PC-3 (cell line): ENCODE measurements at regions not wholly inside any gene's neighbourhood (a gene's known extent, or its start where the extent isn't known, plus 50 kb on each side); places are given as distances from the start of the nearest gene placed in this dataset.

Source experiments
- ATAC-seq: fragments of 200-7000 bp; cut with Tn5 transposase; 2 replicates; pipeline ENCODE4 v1.9.1; 2020; ENCODE audit warnings: mild to moderate bottlenecking, moderate library complexity
- BruUV-seq: library from RNA; stranded (reverse); fragments of 400-500 nt; replicated peaks from 2 replicates; lab custom pipeline; 2021; lab: Mats Ljungman, UMichigan
- CTCF ChIA-PET: fragments of 300-600 bp; sonication (Branson Sonifier 250); formaldehyde crosslinking; loops from one replicate; lab custom pipeline; 2022; ENCODE audit warnings: antibody characterized with exemption; lab: Charles Lee
- POLR2A ChIA-PET: fragments of 300-600 bp; sonication (Branson Sonifier 250); formaldehyde crosslinking; loops from one replicate; lab custom pipeline; 2022; ENCODE audit warnings: antibody characterized with exemption; ENCODE audit not compliant: unreplicated experiment; lab: Charles Lee
- DNase-seq: peaks from one replicate; pipeline ENCODE4 v3.0.0-alpha.2; 2015
- H2AFZ ChIP-seq: fragments of 300-600 bp; sonication (generic); 2 replicates; pipeline ENCODE4 v1.6.0; 2016; ENCODE audit warnings: antibody characterized with exemption, low read length
- H3F3A ChIP-seq: fragments of 300-600 bp; sonication (generic); one replicate; pipeline ENCODE4 v1.6.0; 2017; ENCODE audit warnings: antibody characterized with exemption, low read length, control low read depth, mild to moderate bottlenecking; ENCODE audit not compliant: unreplicated experiment
- H3K27ac ChIP-seq: fragments of 300-600 bp; sonication (generic); 2 replicates; pipeline ENCODE4 v1.5.1; 2016; ENCODE audit warnings: mild to moderate bottlenecking, low read length
- H3K27me3 ChIP-seq: fragments of 300-600 bp; sonication (generic); 2 replicates; pipeline ENCODE4 v1.6.1; 2016; ENCODE audit warnings: low read length, mixed read lengths
- H3K36me3 ChIP-seq: fragments of 300-600 bp; sonication (generic); 2 replicates; pipeline ENCODE4 v1.6.1; 2016; ENCODE audit warnings: low read depth, mixed run types, low read length, mixed read lengths
- H3K4me1 ChIP-seq: fragments of 300-600 bp; sonication (generic); 2 replicates; pipeline ENCODE4 v1.5.1; 2016; ENCODE audit warnings: low read length; ENCODE audit not compliant: insufficient read depth
- H3K4me2 ChIP-seq: fragments of 300-600 bp; sonication (generic); 2 replicates; pipeline ENCODE4 v1.6.0; 2016; ENCODE audit warnings: low read length
- H3K4me3 ChIP-seq: fragments of 300-600 bp; sonication (generic); 2 replicates; pipeline ENCODE4 v1.5.1; 2016; ENCODE audit warnings: mild to moderate bottlenecking, low read length, mixed read lengths
- H3K79me2 ChIP-seq: fragments of 300-600 bp; sonication (generic); 2 replicates; pipeline ENCODE4 v1.6.1; 2017; ENCODE audit warnings: low read length, mixed read lengths
- H3K9ac ChIP-seq: fragments of 300-600 bp; sonication (generic); 2 replicates; pipeline ENCODE4 v1.6.0; 2016; ENCODE audit warnings: mild to moderate bottlenecking, low read length
- H3K9me2 ChIP-seq: fragments of 300-600 bp; sonication (generic); replicated peaks from 2 replicates; pipeline ENCODE4 v1.6.1; 2016; ENCODE audit warnings: mixed run types, low read length, mixed read lengths
- H3K9me3 ChIP-seq: fragments of 300-600 bp; sonication (generic); 2 replicates; pipeline ENCODE4 v1.6.1; 2016; ENCODE audit warnings: low read length, mixed read lengths
- H4K20me1 ChIP-seq: fragments of 300-600 bp; sonication (generic); 2 replicates; pipeline ENCODE4 v1.6.1; 2016; ENCODE audit warnings: low read length, mixed read lengths
- EZH2 ChIP-seq: fragments of 300-600 bp; sonication (generic); IDR thresholded peaks from one replicate; pipeline ENCODE4 v1.6.1; 2017; ENCODE audit warnings: antibody characterized with exemption, mild to moderate bottlenecking, low read length; ENCODE audit not compliant: unreplicated experiment
- EZH2phosphoT487 ChIP-seq: fragments of 300-600 bp; sonication (generic); IDR thresholded peaks from 2 replicates; pipeline ENCODE4 v1.6.1; 2018; ENCODE audit warnings: mild to moderate bottlenecking, antibody characterized with exemption, low read length, borderline replicate concordance
- intact Hi-C: fragments of 100-400 bp; cut with micrococcal nuclease; formaldehyde crosslinking; loops from 2 replicates; pipeline ENCODE4 v1.9.0; 2023
- TF ChIP-seq, protein P1 (sequence below): fragments of 300-600 bp; sonication (generic); conservative IDR thresholded peaks from 2 replicates; pipeline ENCODE4 v1.5.1; 2017; ENCODE audit warnings: antibody characterized with exemption, low read depth, mild to moderate bottlenecking, low read length

DNA sequence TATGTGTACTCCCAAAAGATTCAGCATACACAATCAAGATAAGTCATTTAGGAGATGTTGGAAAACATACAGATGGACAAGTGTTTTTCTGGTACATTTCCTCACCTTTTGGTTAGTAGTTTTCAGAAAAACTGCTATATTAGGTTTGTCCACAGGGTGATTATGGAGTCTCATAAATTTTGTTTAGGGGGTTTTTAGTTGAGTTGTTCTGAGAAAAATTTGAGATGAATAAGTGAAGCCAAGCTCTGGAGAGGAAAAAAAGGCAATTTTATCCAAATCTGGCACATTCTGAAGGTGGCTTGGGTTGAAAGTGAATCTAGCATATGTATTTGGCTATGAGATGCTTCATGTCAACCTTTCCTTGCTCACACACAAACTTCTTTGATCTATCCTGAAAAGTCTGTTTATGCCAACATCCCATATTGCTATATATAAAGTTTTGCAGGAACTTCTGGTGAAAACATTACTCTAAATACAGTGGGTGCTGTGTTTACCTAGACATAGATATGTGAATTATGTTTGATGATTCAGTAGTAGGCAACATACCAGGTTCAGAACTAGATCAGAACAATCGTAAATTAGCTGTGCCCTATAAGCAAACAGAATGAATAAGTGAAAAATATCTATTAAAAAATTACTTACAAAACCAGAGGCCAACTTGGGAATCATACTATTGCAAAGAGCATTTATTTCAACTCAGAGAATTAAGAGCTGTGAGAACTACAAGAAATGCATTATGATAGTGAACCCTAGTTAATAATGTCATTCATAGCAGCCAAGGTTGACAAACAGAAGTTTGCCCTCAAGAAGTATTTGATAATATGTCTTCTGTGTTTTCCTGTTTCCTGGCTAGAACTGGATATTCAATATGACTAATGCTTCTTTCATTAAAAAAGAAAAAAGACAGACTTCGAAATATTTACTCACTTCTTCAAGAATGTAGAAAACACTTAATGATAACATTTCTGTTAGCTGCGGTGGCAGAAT, 552.0 kb downstream of the IRS1 start:
- POLR2A ChIA-PET, result no interaction called here

DNA sequence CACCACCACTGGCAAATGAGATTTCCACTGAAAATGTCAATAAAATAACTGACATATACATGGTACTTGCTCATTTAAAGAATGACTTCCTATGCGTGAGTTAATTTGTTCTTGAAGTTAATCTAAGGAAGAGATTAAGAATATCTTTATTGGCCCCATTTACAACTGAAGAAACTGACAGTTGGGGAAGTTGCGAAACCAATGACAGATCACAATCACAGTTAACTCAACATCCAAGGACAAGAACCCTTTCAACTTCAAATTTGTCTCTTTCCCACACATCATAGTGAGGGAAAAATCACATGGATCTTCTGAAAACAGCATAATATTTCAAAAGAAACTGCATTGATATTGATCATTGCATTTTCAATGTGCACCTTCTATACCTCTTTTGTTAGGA, 565.4 kb downstream of the IRS1 start:
- no peak overlapping the region for H3K4me2 ChIP-seq
- H3K27ac ChIP-seq, result no peak overlapping the region
- H3K79me2 ChIP-seq, result no peaks in the 10 kb centered on the region
- no peak overlapping the region for H3K9ac ChIP-seq
- no peaks in the 10 kb centered on the region for H3K9me2 ChIP-seq
- no peaks in the 10 kb centered on the region for H3F3A ChIP-seq
- no peaks in the 10 kb centered on the region for H3K9me3 ChIP-seq
- ChIA-PET POLR2A (no interaction called here), CTCF (no interaction called here)
- no peak overlapping the region for H2AFZ ChIP-seq
- TF ChIP-seq EZH2phosphoT487 (no peak), EZH2 (no peak)
- TF ChIP-seq, protein P1, sequence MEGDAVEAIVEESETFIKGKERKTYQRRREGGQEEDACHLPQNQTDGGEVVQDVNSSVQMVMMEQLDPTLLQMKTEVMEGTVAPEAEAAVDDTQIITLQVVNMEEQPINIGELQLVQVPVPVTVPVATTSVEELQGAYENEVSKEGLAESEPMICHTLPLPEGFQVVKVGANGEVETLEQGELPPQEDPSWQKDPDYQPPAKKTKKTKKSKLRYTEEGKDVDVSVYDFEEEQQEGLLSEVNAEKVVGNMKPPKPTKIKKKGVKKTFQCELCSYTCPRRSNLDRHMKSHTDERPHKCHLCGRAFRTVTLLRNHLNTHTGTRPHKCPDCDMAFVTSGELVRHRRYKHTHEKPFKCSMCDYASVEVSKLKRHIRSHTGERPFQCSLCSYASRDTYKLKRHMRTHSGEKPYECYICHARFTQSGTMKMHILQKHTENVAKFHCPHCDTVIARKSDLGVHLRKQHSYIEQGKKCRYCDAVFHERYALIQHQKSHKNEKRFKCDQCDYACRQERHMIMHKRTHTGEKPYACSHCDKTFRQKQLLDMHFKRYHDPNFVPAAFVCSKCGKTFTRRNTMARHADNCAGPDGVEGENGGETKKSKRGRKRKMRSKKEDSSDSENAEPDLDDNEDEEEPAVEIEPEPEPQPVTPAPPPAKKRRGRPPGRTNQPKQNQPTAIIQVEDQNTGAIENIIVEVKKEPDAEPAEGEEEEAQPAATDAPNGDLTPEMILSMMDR, result no peak
- no peaks in the 10 kb centered on the region for H3K27me3 ChIP-seq
- ATAC-seq (no peak), DNase-seq (no peak)
- no peaks in the 10 kb centered on the region for H3K36me3 ChIP-seq
- no peaks in the 10 kb centered on the region for H4K20me1 ChIP-seq
- no peaks in the 10 kb centered on the region for H3K4me1 ChIP-seq
- intact Hi-C loops, result no loop called here
- no TSS peak for BruUV-seq
- H3K4me3 ChIP-seq, result no peak overlapping the region

More for the DNA sequence above, 552.0 kb downstream of the IRS1 start:
- no TSS peak for BruUV-seq
- intact Hi-C loops, result loop anchor here (1.0 to 10.0 kb wide), 6 partner anchors 63 to 545 kb away; no protein-coding TSS in a partner anchor
- Histone ChIP-seq H3K27ac (peak overlapping the region; percentile 78), H3K27me3 (no peaks in the 10 kb centered on the region), H3K4me1 (peaks cover 27% of the 10 kb centered on the region), H3K9ac (peak overlapping the region; percentile 20; the same call in 1 of the 2 replicates), H3K79me2 (no peaks in the 10 kb centered on the region), H3K9me3 (peaks cover 4% of the 10 kb centered on the region; the same call in 1 of the 2 replicates), H3K36me3 (no peaks in the 10 kb centered on the region), H3K9me2 (no peaks in the 10 kb centered on the region), H2AFZ (no peak overlapping the region), H3K4me3 (peak overlapping the region; percentile 33; the same call in 1 of the 2 replicates), H4K20me1 (no peaks in the 10 kb centered on the region), H3K4me2 (peak overlapping the region; percentile 64), H3F3A (peaks cover 8% of the 10 kb centered on the region)
- no peak for TF ChIP-seq EZH2
- no peak for TF ChIP-seq EZH2phosphoT487
- TF ChIP-seq, protein P1, result peak; percentile 29; the same call in 1 of the 2 replicates
- CTCF ChIA-PET, result no interaction called here
- DNase-seq, result peak; percentile 76
- peak; percentile 92 for ATAC-seq

DNA sequence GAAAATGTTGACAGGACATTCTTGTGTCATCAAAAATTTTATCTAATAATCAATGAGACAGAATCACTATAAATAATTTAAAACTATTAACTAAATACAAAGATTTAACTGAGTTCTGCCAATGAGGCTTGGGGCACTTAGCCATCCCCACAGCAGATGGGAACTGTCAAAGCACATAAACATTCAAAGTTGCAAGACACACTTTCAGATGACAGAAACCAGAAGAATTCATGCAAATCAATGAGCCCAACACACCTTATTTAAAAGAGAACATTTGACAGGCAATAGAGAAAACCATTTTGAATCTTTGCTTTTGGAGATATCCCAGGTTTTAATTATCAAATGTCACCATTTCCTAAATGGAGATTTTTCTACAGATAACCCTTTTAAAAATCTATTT, 566.2 kb downstream of the IRS1 start:
- Histone ChIP-seq H3K9me3 (no peaks in the 10 kb centered on the region), H2AFZ (no peak overlapping the region), H3K27me3 (no peaks in the 10 kb centered on the region), H3K4me2 (no peak overlapping the region), H4K20me1 (no peaks in the 10 kb centered on the region), H3K27ac (no peak overlapping the region), H3K9ac (no peak overlapping the region), H3F3A (no peaks in the 10 kb centered on the region), H3K4me1 (no peaks in the 10 kb centered on the region), H3K9me2 (no peaks in the 10 kb centered on the region), H3K4me3 (no peak overlapping the region), H3K79me2 (no peaks in the 10 kb centered on the region), H3K36me3 (no peaks in the 10 kb centered on the region)
- intact Hi-C loops, result no loop called here
- ATAC-seq (no peak), DNase-seq (no peak)
- ChIA-PET CTCF (no interaction called here), POLR2A (no interaction called here)
- no TSS peak for BruUV-seq
- TF ChIP-seq, protein P1, result no peak
- TF ChIP-seq EZH2 (no peak), EZH2phosphoT487 (no peak)
